GM23338 (cell line): ENCODE measurements at regions not wholly inside any gene's neighbourhood (a gene's known extent, or its start where the extent isn't known, plus 50 kb on each side); places are given as distances from the start of the nearest gene placed in this dataset.

Experiments
- ATAC-seq: fragments of 200-7000 bp; cut with Tn5 transposase; 3 replicates; pipeline ENCODE4 v1.9.1; 2020
- DNase-seq: peaks from one replicate; pipeline ENCODE4 v3.0.0-alpha.2; 2015; ENCODE audit warnings: low spot score
- H2AFZ ChIP-seq: fragments of 200-600 bp; sonication (generic); 2 replicates; pipeline ENCODE4 v1.8.0; 2016; ENCODE audit warnings: antibody characterized with exemption, mild to moderate bottlenecking, moderate library complexity
- H3F3A ChIP-seq: fragments of 200-600 bp; sonication (generic); replicated peaks from 2 replicates; pipeline ENCODE4 v1.8.0; 2017; ENCODE audit warnings: antibody characterized with exemption, mixed run types, low read depth
- H3K27ac ChIP-seq: fragments of 200-600 bp; sonication (generic); 2 replicates; pipeline ENCODE4 v1.6.1; 2016; ENCODE audit warnings: low read depth
- H3K27me3 ChIP-seq: fragments of 200-600 bp; sonication (generic); 2 replicates; pipeline ENCODE4 v1.8.0; 2016; ENCODE audit warnings: mild to moderate bottlenecking, mixed run types, moderate library complexity; ENCODE audit not compliant: insufficient read depth
- H3K36me3 ChIP-seq: fragments of 200-600 bp; sonication (generic); 2 replicates; pipeline ENCODE4 v1.8.0; 2016; ENCODE audit warnings: mild to moderate bottlenecking; ENCODE audit not compliant: insufficient read depth
- H3K4me1 ChIP-seq: fragments of 200-600 bp; sonication (generic); 2 replicates; pipeline ENCODE4 v1.8.0; 2016; ENCODE audit warnings: mild to moderate bottlenecking, moderate library complexity; ENCODE audit not compliant: insufficient read depth
- H3K4me2 ChIP-seq: fragments of 200-600 bp; sonication (generic); 2 replicates; pipeline ENCODE4 v1.7.1; 2017; ENCODE audit warnings: mixed run types
- H3K4me3 ChIP-seq: fragments of 200-600 bp; sonication (generic); 2 replicates; pipeline ENCODE4 v1.6.1; 2016; ENCODE audit warnings: mixed run types
- H3K79me2 ChIP-seq: fragments of 200-600 bp; sonication (generic); replicated peaks from 2 replicates; pipeline ENCODE4 v1.8.0; 2017; ENCODE audit warnings: mild to moderate bottlenecking; ENCODE audit not compliant: insufficient read depth
- H3K9me2 ChIP-seq: fragments of 200-600 bp; sonication (generic); 2 replicates; pipeline ENCODE4 v1.8.0; 2017; ENCODE audit not compliant: insufficient read depth
- H4K20me1 ChIP-seq: fragments of 200-600 bp; sonication (generic); replicated peaks from 2 replicates; pipeline ENCODE4 v1.8.0; 2017; ENCODE audit warnings: mild to moderate bottlenecking; ENCODE audit not compliant: insufficient read depth
- H3K27ac Mint-ChIP-seq: 2 replicates; pipeline ENCODE4 v1.8.0; 2020; ENCODE audit warnings: inconsistent platforms, mild to moderate bottlenecking, moderate library complexity, mixed read lengths
- H3K27me3 Mint-ChIP-seq: 3 replicates; pipeline ENCODE4 v1.8.0; 2022; ENCODE audit warnings: low read depth, mild to moderate bottlenecking, moderate library complexity, mixed read lengths, inconsistent platforms; ENCODE audit not compliant: insufficient read depth, poor library complexity
- H3K36me3 Mint-ChIP-seq: 3 replicates; pipeline ENCODE4 v1.8.0; 2021; ENCODE audit warnings: low read depth, mild to moderate bottlenecking, inconsistent platforms, moderate library complexity, mixed read lengths
- H3K4me1 Mint-ChIP-seq: 3 replicates; pipeline ENCODE4 v1.8.0; 2020; ENCODE audit warnings: mild to moderate bottlenecking, inconsistent platforms, mixed read lengths
- H3K4me3 Mint-ChIP-seq: 3 replicates; pipeline ENCODE4 v1.8.0; 2021; ENCODE audit warnings: moderate library complexity, mild to moderate bottlenecking, inconsistent platforms, mixed read lengths
- H3K9me3 Mint-ChIP-seq: 3 replicates; pipeline ENCODE4 v1.8.0; 2020; ENCODE audit warnings: moderate library complexity, mild to moderate bottlenecking, inconsistent platforms, mixed read lengths
- CREB1 ChIP-seq: fragments of 250-450 bp; sonication (Bioruptor Pico); IDR thresholded peaks from 2 replicates; pipeline ENCODE4 v1.5.0; 2020; ENCODE audit warnings: low read depth, mild to moderate bottlenecking, moderate library complexity
- NANOG ChIP-seq: IDR thresholded peaks from 2 replicates; pipeline ENCODE4 v1.6.1; 2016; ENCODE audit warnings: antibody characterized with exemption, borderline replicate concordance
- STAT1 ChIP-seq: IDR thresholded peaks from one replicate; pipeline ENCODE4 v1.6.1; 2016; ENCODE audit warnings: antibody characterized with exemption; ENCODE audit not compliant: unreplicated experiment
- ZNF114 ChIP-seq: fragments of 250-450 bp; sonication (Bioruptor Pico); IDR thresholded peaks from 2 replicates; pipeline ENCODE4 v1.5.0; 2020; ENCODE audit warnings: mild to moderate bottlenecking, moderate library complexity
- ZNF331 ChIP-seq: fragments of 250-450 bp; sonication (Bioruptor Pico); IDR thresholded peaks from 2 replicates; pipeline ENCODE4 v1.5.0; 2020; ENCODE audit warnings: low read depth, mild to moderate bottlenecking, moderate library complexity
- TF ChIP-seq, protein P1 (sequence below): fragments of 250-450 bp; sonication (Bioruptor Pico); IDR thresholded peaks from 2 replicates; pipeline ENCODE4 v1.5.0; 2020; ENCODE audit warnings: mild to moderate bottlenecking, moderate library complexity

GRCh38 chr4:52253025-52253424 is 201.9 kb downstream of the SPATA18 start:
- Histone ChIP-seq H3K36me3 (no peaks in the 10 kb centered on the region), H3K4me3 (no peak overlapping the region), H2AFZ (no peak overlapping the region), H3K4me2 (no peak overlapping the region), H3K27ac (no peak overlapping the region), H3K4me1 (no peaks in the 10 kb centered on the region), H3K27me3 (no peaks in the 10 kb centered on the region), H3K9me2 (peaks cover 6% of the 10 kb centered on the region; the same call in 1 of the 2 replicates), H3K79me2 (no peaks in the 10 kb centered on the region), H3F3A (no peaks in the 10 kb centered on the region), H4K20me1 (no peaks in the 10 kb centered on the region)
- Mint-ChIP-seq H3K27ac (no peak overlapping the region), H3K27me3 (peaks cover 3% of the 10 kb centered on the region), H3K9me3 (peaks cover 24% of the 10 kb centered on the region), H3K36me3 (peaks cover 9% of the 10 kb centered on the region), H3K4me1 (no peaks in the 10 kb centered on the region), H3K4me3 (no peak overlapping the region)
- DNase-seq (no peak), ATAC-seq (no peak)
- TF ChIP-seq ZNF114 (CRISPR knock-in tag) (no peak), CREB1 (no peak), STAT1 (no peak)

DNA sequence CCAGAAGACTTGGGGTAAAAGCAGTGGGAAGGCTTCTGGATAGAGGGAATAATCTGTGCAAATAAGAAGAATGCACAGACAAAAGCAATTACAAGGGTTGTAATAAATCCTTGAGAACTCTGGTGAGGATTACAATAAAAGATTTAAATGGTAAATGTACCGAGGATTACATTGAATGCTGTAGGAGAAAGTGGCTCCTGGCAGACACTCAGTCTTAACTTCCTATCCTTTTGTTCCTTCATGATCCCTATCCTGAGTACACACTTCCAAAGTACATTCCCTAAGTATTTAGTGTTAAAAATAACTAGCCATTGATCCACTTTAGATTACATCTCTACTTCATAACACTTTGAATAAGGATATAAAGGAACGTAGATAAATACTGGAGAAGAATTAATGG is 205.4 kb downstream of the SPATA18 start:
- no peak overlapping the region for H3K4me2 ChIP-seq
- DNase-seq (no peak), ATAC-seq (no peak)
- no peaks in the 10 kb centered on the region for H4K20me1 ChIP-seq
- H3K27me3 ChIP-seq = no peaks in the 10 kb centered on the region
- TF ChIP-seq, protein P1, sequence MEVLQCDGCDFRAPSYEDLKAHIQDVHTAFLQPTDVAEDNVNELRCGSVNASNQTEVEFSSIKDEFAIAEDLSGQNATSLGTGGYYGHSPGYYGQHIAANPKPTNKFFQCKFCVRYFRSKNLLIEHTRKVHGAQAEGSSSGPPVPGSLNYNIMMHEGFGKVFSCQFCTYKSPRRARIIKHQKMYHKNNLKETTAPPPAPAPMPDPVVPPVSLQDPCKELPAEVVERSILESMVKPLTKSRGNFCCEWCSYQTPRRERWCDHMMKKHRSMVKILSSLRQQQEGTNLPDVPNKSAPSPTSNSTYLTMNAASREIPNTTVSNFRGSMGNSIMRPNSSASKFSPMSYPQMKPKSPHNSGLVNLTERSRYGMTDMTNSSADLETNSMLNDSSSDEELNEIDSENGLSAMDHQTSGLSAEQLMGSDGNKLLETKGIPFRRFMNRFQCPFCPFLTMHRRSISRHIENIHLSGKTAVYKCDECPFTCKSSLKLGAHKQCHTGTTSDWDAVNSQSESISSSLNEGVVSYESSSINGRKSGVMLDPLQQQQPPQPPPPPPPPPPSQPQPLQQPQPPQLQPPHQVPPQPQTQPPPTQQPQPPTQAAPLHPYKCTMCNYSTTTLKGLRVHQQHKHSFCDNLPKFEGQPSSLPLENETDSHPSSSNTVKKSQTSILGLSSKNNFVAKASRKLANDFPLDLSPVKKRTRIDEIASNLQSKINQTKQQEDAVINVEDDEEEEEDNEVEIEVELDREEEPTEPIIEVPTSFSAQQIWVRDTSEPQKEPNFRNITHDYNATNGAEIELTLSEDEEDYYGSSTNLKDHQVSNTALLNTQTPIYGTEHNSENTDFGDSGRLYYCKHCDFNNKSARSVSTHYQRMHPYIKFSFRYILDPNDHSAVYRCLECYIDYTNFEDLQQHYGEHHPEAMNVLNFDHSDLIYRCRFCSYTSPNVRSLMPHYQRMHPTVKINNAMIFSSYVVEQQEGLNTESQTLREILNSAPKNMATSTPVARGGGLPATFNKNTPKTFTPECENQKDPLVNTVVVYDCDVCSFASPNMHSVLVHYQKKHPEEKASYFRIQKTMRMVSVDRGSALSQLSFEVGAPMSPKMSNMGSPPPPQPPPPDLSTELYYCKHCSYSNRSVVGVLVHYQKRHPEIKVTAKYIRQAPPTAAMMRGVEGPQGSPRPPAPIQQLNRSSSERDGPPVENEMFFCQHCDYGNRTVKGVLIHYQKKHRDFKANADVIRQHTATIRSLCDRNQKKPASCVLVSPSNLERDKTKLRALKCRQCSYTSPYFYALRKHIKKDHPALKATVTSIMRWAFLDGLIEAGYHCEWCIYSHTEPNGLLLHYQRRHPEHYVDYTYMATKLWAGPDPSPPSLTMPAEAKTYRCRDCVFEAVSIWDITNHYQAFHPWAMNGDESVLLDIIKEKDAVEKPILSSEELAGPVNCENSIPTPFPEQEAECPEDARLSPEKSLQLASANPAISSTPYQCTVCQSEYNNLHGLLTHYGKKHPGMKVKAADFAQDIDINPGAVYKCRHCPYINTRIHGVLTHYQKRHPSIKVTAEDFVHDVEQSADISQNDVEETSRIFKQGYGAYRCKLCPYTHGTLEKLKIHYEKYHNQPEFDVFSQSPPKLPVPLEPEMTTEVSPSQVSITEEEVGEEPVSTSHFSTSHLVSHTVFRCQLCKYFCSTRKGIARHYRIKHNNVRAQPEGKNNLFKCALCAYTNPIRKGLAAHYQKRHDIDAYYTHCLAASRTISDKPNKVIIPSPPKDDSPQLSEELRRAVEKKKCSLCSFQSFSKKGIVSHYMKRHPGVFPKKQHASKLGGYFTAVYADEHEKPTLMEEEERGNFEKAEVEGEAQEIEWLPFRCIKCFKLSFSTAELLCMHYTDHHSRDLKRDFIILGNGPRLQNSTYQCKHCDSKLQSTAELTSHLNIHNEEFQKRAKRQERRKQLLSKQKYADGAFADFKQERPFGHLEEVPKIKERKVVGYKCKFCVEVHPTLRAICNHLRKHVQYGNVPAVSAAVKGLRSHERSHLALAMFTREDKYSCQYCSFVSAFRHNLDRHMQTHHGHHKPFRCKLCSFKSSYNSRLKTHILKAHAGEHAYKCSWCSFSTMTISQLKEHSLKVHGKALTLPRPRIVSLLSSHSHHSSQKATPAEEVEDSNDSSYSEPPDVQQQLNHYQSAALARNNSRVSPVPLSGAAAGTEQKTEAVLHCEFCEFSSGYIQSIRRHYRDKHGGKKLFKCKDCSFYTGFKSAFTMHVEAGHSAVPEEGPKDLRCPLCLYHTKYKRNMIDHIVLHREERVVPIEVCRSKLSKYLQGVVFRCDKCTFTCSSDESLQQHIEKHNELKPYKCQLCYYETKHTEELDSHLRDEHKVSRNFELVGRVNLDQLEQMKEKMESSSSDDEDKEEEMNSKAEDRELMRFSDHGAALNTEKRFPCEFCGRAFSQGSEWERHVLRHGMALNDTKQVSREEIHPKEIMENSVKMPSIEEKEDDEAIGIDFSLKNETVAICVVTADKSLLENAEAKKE = no peak
- TF ChIP-seq ZNF331 (CRISPR knock-in tag) = no peak
- TF ChIP-seq NANOG = no peak
- Mint-ChIP-seq H3K9me3 (peaks cover 21% of the 10 kb centered on the region), H3K4me1 (no peaks in the 10 kb centered on the region), H3K27me3 (peaks cover 3% of the 10 kb centered on the region), H3K4me3 (no peak overlapping the region), H3K36me3 (peaks cover 9% of the 10 kb centered on the region), H3K27ac (no peak overlapping the region)
- no peaks in the 10 kb centered on the region for H3K36me3 ChIP-seq
- H3F3A ChIP-seq = no peaks in the 10 kb centered on the region
- H3K27ac ChIP-seq = no peak overlapping the region
- no peak overlapping the region for H3K4me3 ChIP-seq
- peaks cover 4% of the 10 kb centered on the region; the same call in 1 of the 2 replicates for H3K9me2 ChIP-seq
- H3K4me1 ChIP-seq = no peaks in the 10 kb centered on the region
- H3K79me2 ChIP-seq = no peaks in the 10 kb centered on the region
- H2AFZ ChIP-seq = no peak overlapping the region
